ENCODE measurements at regions not wholly inside any gene's neighbourhood (a gene's known extent, or its start where the extent isn't known, plus 50 kb on each side); places are given as distances from the start of the nearest gene placed in this dataset.
"Not testable (repeated sequence)": the region's sequence is repeated elsewhere in the genome, so short reads cannot be mapped to it uniquely, and the experiment has no call there.

DNA sequence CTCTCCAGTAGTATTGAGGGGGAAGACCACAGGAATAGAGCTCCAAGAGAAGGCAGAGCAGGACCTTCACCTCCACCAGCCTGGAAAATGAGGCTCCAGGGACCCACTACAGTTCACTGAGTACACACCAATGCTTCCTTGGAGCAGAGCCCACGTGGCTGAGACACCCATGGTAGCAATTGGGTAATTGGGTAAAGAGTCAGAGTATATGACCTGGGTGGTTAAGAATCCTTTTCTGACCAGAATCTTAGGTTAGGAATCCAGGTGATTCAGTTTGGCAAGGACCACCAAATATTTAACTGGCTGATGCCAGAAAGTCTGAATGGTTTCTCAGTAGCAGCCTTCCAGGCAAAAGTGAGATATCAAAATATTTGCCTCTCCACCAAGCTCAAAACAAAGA is 107.7 kb downstream of the MDH1 start:
- DNase-seq, result no peak

DNA sequence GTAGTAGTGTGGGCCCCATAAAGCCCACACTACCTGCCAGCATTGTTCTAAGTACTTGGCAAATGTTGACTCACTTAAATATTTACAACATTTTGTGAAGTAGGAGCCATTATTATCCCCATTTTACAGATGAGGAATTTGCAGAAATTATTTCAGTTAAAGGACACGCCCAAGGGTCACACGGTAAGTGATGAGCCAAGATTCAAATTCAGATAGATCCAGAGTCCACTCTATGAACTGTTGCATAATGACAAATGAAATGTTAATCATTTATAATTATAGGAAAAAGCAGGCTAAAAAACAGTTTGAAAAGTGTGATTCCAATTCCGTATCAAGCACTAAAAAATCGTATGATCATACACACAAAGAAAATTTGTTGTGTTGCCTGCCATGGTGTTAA is 108.4 kb downstream of the MDH1 start:
- no peak for DNase-seq

DNA sequence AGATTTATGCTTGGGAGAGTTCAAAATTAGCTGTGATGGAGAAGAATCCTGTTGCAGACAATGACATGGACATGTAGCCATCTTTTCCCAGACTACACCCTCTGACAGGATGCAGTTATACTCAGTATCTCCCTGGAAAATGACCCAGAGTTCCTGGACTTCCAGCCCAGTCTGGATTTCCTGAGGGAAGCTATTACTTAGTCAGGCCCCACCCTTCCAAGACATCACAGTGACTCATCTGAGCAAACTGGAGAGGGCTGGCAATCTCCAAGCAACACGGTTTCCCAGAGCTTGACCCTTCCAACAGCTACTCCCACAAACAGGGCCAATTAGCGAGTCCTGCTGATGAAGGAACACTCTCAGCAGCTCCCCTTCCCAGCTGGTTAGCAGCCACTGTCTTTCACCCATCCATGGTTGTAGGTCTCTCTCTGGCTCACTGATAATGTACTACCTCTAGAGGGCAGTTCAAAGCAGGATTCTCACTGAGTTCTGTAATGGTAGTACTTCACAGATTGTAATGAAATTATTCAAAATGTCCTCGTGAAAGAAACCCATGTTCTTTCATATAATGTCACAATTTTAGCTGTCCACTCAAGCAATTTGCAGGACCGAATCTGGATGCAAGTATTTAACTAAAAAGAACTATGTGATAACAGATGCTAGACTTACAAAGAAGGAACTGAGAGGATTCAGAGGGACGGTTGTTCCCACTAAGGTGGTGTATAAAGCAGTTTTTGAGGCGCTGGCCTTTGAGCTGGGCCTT is 110.2 kb downstream of the MDH1 start:
- DNase-seq, result peak; percentile 26

DNA sequence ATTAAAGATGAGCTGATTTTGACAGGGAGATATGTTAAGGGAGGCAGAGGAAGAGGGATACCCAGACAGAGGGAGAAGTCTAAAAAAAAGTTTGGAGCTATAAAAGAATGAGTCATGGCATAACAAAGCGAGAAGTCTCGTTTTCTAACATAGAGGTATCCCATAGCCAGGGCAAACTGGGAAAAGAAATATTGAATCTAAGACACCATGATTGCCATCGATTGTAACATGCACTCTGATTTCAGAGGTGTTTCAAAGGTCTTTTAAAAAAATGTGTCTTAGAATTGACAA is 110.7 kb downstream of the MDH1 start:
- DNase-seq, result no peak

DNA sequence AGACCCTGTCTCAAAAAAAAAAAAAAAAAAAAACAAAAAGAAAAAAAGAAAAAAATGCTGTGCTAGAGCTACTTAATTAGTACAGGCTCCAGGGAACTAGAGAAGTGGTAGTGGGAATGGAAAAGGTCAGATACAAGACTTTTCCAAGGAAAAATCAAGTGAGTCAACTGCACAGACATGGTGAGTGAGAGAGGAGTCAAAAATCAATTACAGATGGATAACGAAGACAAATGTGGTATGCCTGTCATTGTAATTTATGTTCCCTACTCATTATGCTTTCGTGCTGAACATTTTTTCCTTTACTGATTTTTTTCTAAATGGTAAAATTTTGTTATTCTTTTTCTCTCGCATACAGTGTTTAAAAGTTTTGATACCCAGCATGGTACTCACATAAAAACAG is 111.5 kb downstream of the MDH1 start:
- no peak for DNase-seq

DNA sequence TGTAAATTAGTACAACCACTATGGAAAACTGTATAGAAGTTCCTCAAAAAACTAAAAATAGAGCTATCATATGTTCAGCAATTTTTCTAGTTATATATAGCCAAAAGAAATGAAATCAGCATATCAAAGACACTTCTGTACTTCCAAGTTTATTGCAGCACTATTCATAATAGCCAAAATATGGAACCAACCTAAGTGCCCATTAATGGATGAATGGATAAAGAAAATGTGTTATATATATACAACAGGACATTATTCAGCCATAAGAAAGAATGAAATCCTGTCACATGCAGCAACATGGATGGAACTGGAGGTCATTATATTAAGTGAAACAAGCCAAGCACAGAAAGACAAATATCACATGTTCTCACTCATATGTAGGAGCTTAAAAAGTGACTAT is 112.6 kb downstream of the MDH1 start:
- no peak for DNase-seq

DNA sequence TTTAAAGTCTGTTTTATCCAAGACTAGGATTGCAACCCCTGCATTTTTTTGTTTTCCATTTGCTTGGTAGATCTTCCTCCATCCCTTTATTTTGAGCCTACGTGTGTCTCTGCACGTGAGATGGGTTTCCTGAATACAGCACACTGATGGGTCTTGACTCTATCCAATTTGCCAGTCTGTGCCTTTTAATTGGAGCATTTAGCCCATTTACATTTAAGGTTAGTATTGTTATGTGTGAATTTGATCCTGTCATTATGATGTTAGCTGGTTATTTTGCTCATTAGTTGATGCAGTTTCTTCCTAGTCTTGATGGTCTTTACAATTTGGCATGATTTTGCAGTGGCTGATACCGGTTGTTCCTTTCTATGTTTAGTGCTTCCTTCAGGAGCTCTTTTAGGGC is 117.3 kb downstream of the MDH1 start:
- DNase-seq, result not testable (repeated sequence)

DNA sequence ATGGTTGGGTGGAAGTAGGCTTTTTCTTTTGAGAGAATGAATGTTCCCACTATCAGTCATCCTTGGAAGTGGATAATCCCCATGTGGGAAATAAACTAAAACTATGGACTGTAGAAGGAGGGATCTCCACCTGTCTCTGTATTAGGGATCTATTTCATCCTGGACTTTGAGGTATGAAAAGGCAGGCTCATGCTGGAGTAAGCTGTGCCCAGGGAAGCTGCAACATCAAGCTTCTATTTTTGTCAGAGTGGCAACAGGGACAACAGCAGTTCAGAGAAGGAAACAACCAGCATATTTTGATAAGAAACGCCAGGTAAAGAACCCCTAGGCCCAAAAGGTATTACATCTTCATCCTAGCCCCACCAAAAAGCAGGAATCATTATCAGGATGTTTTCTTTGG is 122.0 kb downstream of the MDH1 start:
- no peak for DNase-seq

DNA sequence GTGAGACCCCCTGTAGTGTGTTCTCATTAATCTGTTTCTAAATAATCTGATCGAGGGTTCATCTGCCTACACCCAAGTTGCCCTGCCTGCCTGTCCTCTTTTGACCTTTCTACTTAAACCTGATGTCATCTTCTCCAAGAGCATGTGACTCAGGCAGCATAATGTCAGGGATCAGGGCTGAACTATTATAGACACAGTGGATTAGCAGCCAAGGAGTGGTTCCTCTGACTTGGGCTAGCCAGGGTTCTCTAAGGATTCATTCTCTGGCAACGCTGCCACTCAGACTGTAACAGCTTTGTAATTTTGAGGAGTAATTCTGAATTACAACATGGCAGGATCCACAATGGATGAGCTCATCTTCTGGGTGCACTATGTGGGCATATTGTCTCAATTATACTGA is 124.0 kb downstream of the MDH1 start:
- DNase-seq, result no peak

DNA sequence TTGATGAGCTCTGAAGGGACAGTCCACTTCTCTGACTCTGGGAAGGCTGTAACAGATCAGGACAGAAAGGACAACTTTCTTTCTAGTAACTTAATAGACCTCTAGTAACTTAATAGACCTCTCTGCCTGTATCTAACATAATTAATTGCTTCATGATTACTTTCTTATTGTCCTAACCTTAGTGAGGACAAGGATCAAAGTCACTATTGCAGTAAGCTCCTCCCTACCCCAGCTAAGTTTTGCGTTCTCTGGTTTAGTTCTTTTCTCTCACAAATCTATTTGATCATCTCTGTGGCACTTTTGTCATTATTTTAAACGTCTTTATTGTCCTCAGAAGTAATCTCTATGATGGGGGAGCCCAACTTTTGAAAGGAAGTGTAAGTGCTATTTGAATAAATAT is 125.5 kb upstream of the UGP2 start:
- DNase-seq, result no peak

DNA sequence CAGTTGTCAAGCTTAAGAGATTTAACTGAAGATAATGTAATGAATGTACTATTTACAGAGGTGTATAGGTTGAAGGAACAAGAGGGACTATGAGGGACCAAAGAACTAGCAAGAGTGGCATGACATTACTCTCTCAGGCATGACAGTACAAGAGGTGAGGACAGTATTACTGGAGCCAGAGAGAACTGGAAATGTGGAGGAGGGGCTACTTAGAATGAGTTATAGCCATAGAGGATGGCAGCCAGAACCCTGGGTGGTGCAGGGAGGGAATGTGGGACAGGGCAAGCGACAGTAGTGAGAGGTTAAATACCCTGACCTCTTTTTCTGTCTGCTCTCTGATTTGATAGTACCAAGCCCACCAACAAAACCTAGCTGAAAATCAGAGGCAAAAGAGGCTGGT is 122.6 kb upstream of the UGP2 start:
- DNase-seq, result peak; percentile 12

DNA sequence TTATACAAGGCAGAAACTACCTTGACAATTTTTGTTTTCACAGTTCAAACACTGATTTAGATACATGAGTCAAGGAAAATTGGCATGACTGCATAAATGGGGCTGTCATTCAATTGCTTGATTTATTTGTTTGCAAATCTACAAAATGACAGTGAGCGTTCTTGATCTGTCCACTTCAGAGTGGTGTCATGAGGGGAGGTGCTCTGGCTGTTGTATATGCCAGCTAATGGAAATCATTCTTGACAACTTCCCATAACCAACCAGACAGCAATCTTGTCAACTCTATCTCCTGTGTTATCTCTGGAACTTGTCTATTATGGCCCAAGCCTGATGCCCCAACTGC is 120.6 kb upstream of the UGP2 start:
- DNase-seq, result no peak

DNA sequence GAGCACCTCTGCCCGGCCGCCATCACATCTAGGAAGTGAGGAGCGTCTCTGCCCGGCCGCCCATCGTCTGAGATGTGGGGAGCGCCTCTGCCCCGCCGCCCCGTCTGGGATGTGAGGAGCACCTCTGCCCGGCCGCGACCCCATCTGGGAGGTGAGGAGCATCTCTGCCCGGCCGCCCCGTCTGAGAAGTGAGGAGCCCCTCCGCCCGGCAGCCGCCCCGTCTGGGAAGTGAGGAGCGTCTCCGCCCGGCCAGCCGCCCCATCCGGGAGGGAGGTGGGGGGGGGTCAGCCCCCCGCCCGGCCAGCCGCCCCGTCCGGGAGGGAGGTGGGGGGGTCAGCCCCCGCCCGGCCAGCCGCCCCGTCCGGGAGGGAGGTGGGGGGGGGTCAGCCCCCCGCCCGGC is 119.4 kb upstream of the UGP2 start:
- DNase-seq, result not testable (repeated sequence)

DNA sequence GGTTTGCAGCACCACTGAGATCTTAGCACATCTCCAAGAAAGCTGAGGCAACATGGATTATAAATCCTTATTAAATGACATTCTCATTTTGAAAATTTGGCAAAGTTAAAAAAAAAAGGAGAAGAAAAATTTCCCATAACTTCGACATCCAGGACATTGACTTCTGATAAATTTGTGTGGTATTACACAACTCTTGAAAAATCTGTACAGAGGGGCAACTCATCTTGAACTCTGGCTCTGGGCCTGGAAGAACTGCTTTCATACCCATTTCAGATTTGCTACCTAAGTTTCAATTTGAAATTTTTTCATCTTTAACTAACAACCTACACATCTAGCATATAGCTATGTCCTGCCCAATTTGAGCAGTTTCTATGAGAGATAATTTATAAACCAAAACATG is 118.0 kb upstream of the UGP2 start:
- DNase-seq, result no peak

DNA sequence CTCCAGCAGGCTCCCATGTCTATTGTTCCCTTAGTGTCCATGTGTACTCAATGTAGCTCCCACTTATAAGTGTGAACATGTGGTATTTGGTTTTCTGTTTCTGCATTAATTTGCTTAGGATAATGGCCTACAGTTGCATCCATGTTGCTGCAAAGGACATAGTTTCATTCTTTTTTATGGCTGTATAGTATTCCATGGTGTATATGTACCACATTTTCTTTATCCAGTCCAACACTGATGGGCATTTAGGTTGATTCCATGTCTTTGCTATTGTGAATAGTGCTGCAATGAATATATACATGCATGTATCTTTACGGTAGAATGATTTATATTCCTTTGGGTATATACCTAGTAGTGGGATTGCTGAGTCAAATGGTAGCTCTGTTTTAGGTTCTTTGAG is 116.5 kb upstream of the UGP2 start:
- not testable (repeated sequence) for DNase-seq

DNA sequence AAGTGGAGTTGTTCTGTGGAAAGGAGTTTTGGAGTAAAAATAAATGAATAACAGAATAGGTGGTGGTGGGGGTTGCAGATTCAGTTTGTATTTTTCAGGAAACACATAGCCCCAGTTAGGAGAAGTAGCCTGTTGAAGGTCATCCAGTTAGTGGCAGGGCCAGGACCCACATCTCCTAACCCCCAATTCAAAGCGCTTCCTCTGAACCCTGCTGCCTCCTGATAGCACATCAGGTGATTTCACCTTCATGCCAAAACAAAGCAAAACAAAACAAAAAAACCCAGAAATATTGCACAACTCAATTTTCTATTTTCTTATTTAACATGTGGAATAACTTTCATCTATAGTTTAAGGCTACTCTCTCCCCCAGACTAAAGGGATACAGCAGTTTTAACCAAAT is 112.3 kb upstream of the UGP2 start:
- no peak for DNase-seq

DNA sequence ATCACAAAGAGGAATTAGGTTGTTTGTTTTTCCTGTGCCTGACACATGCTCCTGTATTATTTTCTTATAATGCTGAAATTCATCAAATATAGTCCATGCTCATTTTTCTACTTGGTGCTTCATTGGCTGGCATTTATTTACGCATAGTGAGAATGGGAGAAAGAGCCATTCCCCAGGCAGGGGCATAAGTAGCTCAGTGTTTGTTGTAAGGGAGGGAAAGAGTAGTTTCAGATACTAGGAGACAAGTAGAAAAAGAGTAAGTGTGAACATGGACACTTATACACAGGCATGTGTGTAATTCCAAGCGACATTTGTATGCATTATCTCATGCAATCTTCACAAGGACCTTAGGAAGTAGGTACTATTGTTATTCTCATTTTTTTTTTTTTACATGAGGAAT is 111.9 kb upstream of the UGP2 start:
- DNase-seq, result no peak

DNA sequence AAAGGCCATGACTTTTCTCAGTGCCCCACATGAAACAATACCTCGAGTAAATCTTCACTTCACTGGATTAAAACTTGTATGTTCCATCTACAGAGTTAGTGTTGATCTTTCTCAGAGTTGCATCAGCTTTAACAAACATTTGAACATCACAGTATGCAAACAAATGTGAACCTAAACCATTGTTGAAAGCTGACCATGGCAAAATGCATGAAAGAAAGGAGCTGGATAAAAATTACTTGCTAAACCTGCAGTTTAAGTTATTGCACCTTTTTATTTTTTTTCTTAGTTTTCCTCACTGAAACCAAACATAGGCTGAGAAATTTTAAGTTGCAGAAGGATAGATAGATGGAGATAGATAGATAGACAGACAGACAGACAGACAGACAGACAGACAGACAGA is 107.2 kb upstream of the UGP2 start:
- no peak for DNase-seq

DNA sequence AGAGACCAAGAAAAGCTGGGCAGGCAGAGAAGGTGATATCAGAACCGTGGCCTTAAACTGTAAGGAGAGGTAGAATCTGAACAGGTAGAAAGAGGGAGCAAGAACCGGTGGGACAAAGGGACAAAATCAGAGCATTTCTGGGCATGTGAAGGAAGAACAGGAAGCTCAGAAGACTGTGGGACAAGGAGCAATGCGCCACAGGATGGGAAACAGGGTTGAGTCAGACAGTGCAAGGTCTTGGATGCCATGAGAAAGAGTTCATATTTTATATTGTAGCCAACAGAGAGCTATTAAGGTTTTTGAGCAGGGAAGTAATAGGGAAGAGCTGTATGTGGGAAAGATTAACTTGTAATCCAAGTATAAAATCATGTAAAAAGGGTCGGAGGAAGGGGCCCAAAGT is 106.4 kb upstream of the UGP2 start:
- no peak for DNase-seq

DNA sequence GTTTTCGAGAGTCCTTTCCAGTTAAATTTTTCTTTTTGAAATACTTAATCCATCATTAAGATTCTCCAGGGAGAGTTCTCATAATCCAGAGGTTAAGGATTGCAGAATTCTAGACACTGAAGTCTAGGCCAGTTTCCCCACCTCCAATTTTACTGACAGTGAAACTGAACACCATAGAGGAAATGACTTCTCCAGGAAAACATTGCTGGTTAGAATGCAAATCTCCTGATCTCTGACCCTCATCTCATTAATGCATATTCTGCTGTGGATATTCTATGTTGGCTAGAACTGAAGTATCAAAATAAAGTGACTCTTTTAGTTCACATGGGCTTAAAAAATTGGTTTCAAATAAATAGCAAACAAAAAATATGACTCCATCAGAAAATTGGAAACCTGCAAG is 105.8 kb upstream of the UGP2 start:
- DNase-seq, result no peak

DNA sequence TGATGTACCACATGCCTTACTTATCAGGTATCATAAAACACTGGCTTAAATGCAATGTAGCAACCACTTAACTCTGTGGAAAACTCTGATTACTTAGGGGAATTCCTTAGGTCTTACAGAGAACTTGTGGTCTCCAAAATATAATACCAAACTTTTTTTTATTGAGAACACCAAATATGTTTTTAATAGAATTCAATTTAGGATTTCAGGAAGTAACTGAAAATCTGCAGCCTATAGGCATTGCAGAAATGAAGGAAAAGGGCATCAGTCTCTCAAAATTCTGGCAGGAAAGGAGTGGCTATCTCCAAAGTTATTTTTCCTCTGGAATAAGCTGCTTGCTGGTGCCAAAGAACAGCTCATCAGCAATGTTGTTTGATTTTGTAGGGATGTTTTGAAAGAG is 105.3 kb upstream of the UGP2 start:
- no peak for DNase-seq

DNA sequence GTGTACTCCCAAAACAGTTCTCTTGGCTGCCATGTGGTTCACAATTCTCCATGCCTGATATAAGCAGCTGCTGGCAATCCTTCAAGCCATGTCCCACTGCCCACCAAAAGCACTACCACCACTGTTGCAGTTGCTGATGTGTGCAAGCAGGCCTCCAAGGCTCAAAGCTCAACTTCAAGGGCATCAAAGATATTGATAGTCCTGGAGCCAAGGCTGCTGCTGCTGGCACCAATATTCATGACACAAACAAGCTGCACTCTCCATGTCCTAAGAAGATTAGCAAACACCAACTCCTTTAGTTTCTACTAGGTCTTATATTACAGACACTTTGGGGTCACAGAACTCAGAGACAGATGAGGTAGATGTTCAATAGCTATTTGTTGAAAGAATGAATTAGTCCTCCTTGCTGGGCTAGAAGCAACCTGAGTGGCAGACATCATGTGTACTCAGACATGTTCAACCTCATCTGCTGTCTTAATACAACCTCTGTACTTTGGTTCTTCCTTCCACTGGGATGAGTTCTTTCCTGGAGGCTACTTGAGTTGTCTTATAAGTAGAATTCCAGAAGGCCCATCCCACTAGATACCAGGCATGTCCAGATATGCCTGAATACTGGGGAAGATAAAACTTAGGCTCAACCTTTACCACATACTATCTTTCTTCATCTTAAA is 104.5 kb upstream of the UGP2 start:
- DNase-seq, result no peak

DNA sequence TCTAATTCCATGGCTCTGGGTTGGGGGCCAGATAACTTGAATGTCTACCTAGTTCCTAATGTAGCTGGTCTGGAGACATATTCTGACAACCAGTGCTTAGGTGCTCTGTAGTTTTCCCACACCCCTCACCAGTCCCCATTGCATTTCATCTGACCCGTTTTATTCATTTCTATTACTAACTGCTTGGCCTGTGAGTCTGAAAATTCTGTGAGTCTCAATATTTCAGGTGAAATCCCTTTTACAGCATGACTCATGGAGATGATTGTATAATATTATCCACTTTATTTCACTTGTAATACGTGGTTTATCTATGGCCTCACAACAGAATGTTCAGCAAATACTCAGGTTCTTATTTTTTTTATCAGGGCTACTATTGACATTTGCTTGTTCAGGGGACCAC is 103.7 kb upstream of the UGP2 start:
- DNase-seq, result no peak

DNA sequence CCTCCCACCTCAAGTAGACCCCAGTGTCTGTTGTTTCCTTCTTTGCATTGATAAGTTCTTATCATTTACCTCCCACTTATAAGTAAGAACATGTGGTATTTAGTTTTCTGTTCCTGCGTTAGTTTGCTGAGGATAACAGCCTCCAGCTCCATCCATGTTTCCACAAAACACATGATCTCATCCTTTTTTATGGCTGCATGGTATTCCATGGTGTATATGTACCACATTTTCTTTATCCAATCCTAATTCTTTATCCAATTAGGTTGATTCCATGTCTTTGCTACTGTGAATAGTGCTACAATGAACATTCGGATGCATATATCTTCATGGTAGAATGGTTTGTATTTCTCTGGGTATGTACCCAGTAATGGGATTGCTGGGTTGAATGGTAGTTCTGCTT is 102.5 kb upstream of the UGP2 start:
- not testable (repeated sequence) for DNase-seq

DNA sequence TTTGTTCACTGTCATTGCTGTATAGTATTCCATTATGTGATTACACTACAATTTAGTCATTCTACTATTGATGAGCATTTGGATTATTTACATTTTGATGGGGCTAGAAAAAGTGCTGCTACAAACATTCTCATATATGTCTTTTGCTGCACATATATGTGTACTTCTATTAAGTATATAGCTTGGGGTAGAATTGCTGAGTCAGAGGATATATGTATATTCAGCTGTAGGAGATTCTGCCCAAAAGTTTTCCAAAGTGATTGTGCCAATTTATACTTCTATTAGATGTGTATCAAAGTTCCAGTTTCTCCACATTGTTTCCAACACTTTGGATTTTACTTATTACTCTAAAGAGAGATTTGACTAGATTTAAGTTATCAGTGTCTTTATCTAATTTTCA is 101.7 kb upstream of the UGP2 start:
- DNase-seq, result no peak
